GM19193 (cell line): ENCODE measurements at regions not wholly inside any gene's neighbourhood (a gene's known extent, or its start where the extent isn't known, plus 50 kb on each side); places are given as distances from the start of the nearest gene placed in this dataset.

Source experiments
- POLR2A ChIP-seq: IDR thresholded peaks from 4 replicates; pipeline ENCODE4 v1.6.1; 2011; ENCODE audit not compliant: insufficient read depth, insufficient read length; ENCODE audit errors: extremely low read depth

GRCh38 chr1:207971331-207972219, 60.6 kb upstream of the CD34 start:
- no peak for TF ChIP-seq POLR2A

GRCh38 chr1:207970329-207971233, 59.7 kb upstream of the CD34 start:
- TF ChIP-seq POLR2A, result no peak

DNA sequence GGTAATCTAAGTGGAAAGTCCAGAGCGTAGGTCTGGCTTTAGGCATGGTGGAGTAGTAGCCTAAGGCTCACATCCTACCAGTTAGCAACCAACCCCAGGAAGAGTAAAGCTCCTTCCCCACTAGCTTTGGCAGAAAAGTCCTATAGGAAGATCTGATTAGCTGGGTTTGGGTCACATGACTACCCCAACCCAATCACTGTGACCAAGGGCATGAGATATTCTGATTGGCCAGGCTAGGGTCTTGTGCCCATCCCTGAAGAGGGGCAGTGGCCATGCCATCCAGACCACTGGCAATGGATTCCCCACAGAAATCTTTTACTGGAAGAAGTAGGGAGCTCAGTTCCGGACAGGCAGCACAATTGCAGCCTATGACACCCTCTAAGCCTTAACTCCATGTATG, 58.6 kb upstream of the CD34 start:
- TF ChIP-seq POLR2A, result no peak

DNA sequence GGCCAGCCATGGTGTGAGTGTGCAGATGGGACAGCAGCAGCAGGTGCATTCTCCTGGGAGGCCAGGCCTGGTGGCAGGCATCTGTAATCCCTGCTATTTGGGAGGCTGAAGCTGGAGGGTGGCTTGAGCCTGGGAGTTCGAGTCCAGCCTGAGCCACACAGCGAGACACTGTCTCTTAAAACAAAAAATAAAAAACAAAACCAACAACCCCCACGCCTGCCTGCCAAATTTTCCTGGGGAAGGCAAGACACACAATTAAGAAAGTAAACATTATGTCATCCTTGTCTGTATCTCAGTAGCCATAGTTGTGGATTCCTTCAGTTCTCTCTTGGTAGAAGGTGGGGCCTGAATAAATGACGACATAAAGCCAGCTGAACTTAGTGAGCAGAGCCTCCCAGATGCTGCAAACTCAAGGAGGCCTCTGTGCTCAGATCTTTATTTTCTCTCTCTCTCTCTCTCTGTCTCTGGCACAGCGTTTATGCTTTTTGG, 57.6 kb upstream of the CD34 start:
- no peak for TF ChIP-seq POLR2A

DNA sequence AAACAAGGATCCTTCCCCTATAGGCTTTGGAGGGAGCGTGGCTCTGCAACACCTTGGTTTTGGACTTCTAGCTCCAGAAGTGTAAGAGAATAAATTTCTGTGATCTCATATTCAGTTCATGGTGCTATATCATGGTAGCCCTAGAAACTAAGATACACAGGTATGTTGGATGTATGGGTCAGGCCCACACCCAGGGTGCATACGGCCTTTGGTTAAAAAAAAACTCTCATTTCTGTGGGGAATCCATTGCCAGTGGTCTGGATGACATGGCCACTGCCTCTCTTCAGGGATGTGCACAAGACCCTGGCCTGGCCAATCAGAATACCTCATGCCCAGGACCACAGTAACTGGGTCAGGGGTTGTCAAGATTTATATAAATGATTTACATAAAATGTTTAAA, 56.8 kb upstream of the CD34 start:
- no peak for TF ChIP-seq POLR2A

GRCh38 chr1:207966521-207966920, 55.6 kb upstream of the CD34 start:
- TF ChIP-seq POLR2A, result no peak

- TF ChIP-seq POLR2A, result no peak
Observed at GRCh38 chr1:207965392-207966387, 54.8 kb upstream of the CD34 start.

DNA sequence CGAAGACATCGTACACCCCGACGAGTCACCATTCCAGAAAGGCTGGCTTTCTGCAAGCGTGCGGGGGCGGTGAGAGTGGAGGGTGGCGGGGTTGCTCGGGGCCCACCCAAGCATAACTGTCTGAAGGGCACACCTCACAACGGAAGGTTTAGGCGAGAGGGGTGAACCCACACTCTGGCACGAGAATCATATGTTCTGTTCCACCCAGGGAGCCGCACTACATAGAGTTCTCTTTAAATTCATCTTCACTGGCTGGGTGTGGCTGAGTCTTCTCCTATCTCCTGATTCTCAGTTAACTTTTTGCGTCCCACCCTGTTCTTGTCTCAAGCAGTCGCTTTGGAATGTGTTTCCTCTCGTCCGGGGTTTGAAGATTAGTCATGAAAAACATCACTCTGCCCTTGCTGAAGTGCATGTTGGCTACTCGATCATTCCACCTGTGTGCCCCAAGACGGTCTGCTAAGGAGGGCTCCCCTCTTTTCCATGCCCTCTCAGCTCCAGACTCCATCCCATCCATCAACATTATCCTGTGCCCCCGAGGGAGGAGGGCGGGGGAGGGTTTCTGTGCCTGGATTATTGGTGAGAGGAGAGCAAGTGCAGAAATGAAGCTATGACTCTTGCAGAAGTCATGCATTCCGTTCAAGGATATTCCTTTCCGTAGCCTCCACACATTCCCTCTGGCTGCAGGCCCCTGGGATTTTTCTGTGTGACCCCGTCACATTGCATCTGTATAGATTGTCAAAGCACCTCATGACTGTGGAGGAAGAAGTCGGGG, 53.5 kb upstream of the CD34 start:
- TF ChIP-seq POLR2A, result no peak

DNA sequence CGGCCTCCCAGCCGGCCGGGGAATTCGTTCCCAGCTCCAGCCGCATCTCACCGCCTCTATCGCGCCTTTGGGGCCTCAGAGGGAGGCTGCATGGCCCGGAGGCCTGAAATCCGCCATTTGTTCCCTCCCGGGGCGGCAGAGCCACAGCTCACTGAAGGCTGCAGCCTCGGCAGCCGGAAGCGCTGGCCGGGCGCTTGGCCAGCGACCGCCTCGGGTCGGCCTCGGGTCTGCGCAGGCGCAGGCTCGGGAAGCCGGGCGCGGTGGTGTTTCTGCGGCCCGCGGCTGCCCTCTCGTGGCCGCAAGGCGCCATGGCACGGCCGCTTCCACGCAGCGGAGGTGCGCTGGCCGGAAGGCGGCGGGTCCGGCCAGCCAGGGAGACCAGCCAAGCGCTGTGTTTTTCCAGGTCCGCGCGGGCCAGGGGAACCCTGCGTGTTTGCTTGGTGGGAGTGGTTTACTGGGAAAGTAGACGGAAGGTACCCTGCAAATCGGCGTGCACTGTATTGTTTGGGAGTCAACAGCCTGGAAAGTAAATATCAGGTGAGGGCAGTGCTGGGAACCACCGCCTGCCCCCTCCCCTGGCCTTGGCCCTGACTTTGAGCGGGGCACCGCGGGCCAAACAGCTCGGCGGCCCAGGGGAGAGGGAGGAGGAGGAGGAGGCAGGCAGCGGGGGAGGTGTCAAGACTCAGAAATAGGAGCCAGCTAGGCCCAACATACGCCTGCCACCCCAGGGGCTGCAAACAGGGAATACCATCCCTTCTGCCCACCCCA, 52.7 kb upstream of the CD34 start:
- peak; percentile 86 for TF ChIP-seq POLR2A

GRCh38 chr1:207962716-207963426, 51.9 kb upstream of the CD34 start:
- no peak for TF ChIP-seq POLR2A
